HepG2 (cell line): ENCODE measurements at regions not wholly inside any gene's neighbourhood (a gene's known extent, or its start where the extent isn't known, plus 50 kb on each side); places are given as distances from the start of the nearest gene placed in this dataset.

Source experiments
- ATAC-seq: fragments of 200-7000 bp; cut with Tn5 transposase; 3 replicates; pipeline ENCODE4 v1.9.1; 2020; ENCODE audit warnings: mild to moderate bottlenecking, moderate library complexity
- BruUV-seq: library from RNA; stranded (reverse); fragments of 400-500 nt; replicated peaks from 2 replicates; lab custom pipeline; 2021; lab: Mats Ljungman, UMichigan
- CTCF ChIA-PET: fragments of 300-600 bp; formaldehyde crosslinking; extraction: SDS; loops from one replicate; lab custom pipeline; 2021; ENCODE audit warnings: low total read pairs, inconsistent platforms, low intra/inter-chr PET ratio; lab: Yijun Ruan, JAX
- POLR2A ChIA-PET: fragments of 350-600 bp; sonication (Branson Sonifier 250); formaldehyde crosslinking; loops from one replicate; lab custom pipeline; 2020; ENCODE audit warnings: antibody characterized with exemption, inconsistent platforms; lab: Yijun Ruan, JAX
- DNase-seq: peaks from one replicate; pipeline ENCODE4 v3.0.0-alpha.2; 2015; ENCODE audit warnings: low spot score
- FAIRE-seq: peaks from 3 replicates; lab custom pipeline; 2011; peaks lifted over from hg19 to GRCh38; lab: Jason Lieb, UNC
- H2AFZ ChIP-seq: one replicate; pipeline ENCODE4 v1.6.1; 2011; ENCODE audit warnings: low read length, inconsistent platforms
- H3K27ac ChIP-seq: fragments of 300-600 bp; 3 replicates; pipeline ENCODE4 v1.8.0; 2011; ENCODE audit warnings: mixed run types, mild to moderate bottlenecking, mixed read lengths, low read length, inconsistent platforms; ENCODE audit not compliant: insufficient read depth; ENCODE audit errors: extremely low read length
- H3K27me3 ChIP-seq, 2 experiments: fragments of 200-600 bp in 1 of 2; 2 replicates in 1 of 2; 3 replicates in 1 of 2; pipeline versions ENCODE4 v1.6.0 to v1.8.0; 2011; ENCODE audit warnings: low read length in 2 of 2, mild to moderate bottlenecking in 2 of 2, moderate library complexity in 2 of 2, inconsistent platforms in 1 of 2; ENCODE audit not compliant: insufficient read depth in 2 of 2, control insufficient read depth in 1 of 2
- H3K36me3 ChIP-seq, 2 experiments: fragments of 200-600 bp in 1 of 2; replicated peaks in 1 of 2; 2 replicates in 1 of 2; 3 replicates in 1 of 2; pipeline versions ENCODE4 v1.5.1 to v1.8.0; 2011; ENCODE audit warnings: low read length in 2 of 2, inconsistent platforms in 1 of 2; ENCODE audit not compliant: insufficient read depth in 2 of 2, control insufficient read depth in 1 of 2
- H3K4me1 ChIP-seq: 2 replicates; pipeline ENCODE4 v1.5.1; 2012; ENCODE audit warnings: low read length, inconsistent platforms; ENCODE audit not compliant: insufficient read depth
- H3K4me2 ChIP-seq: 2 replicates; pipeline ENCODE4 v1.6.0; 2011; ENCODE audit warnings: low read depth, low read length, inconsistent platforms
- H3K4me3 ChIP-seq, 3 experiments: fragments of 200-600 bp in 1 of 3; sonication (generic), shearing (Covaris generic) in 1 of 3; replicated peaks in 1 of 3; 2 replicates each; pipeline ENCODE4 v1.5.1; 2011 to 2016; ENCODE audit warnings: low read length in 3 of 3, inconsistent platforms in 2 of 3, low read depth in 2 of 3, mild to moderate bottlenecking in 2 of 3, control low read depth in 1 of 3, mixed read lengths in 1 of 3; ENCODE audit not compliant: insufficient read depth in 1 of 3
- H3K79me2 ChIP-seq: one replicate; pipeline ENCODE4 v1.6.1; 2011; ENCODE audit warnings: low read length, inconsistent platforms; ENCODE audit not compliant: insufficient read depth
- H3K9ac ChIP-seq: 2 replicates; pipeline ENCODE4 v1.6.0; 2011; ENCODE audit warnings: mild to moderate bottlenecking, low read depth, low read length, inconsistent platforms; ENCODE audit not compliant: insufficient read depth
- H3K9me3 ChIP-seq: 2 replicates; pipeline ENCODE4 v1.5.1; 2012; ENCODE audit warnings: mild to moderate bottlenecking, low read length
- H4K20me1 ChIP-seq: 2 replicates; pipeline ENCODE4 v1.6.0; 2011; ENCODE audit warnings: inconsistent platforms, mild to moderate bottlenecking, low read length, moderate library complexity; ENCODE audit not compliant: insufficient read depth
- BORCS8-MEF2B ChIP-seq: sonication (generic); formaldehyde crosslinking; IDR thresholded peaks from 2 replicates; pipeline ENCODE4 v1.8.0; 2022; ENCODE audit warnings: mild to moderate bottlenecking, missing genetic modification reagents
- KLF15 ChIP-seq: sonication (generic); formaldehyde crosslinking; IDR thresholded peaks from 2 replicates; pipeline ENCODE4 v1.8.1; 2023; ENCODE audit warnings: borderline replicate concordance, mild to moderate bottlenecking, inconsistent platforms, missing genetic modification reagents, mixed read lengths
- PRDM10 ChIP-seq: sonication (generic); formaldehyde crosslinking; IDR thresholded peaks from 2 replicates; pipeline ENCODE4 v1.4.0; 2020; ENCODE audit warnings: low read depth, missing genetic modification reagents
- RAD51 ChIP-seq: fragments of 450-650 bp; IDR thresholded peaks from 2 replicates; pipeline ENCODE4 v1.6.1; 2016; ENCODE audit warnings: borderline replicate concordance
- ZHX2 ChIP-seq, 2 experiments: sonication (generic) in 1 of 2; formaldehyde crosslinking in 1 of 2; IDR thresholded peaks; 2 replicates each; pipeline versions ENCODE4 v1.6.1 to v1.9.0; 2014 to 2022; ENCODE audit warnings: antibody characterized with exemption in 1 of 2, borderline replicate concordance in 1 of 2, inconsistent platforms in 1 of 2, low read depth in 1 of 2, missing genetic modification reagents in 1 of 2
- whole genome bisulfite sequencing: methylation state at CpG from one replicate; pipeline ENCODE4 v1.1.6; 2017; ENCODE audit warnings: low lambda C conversion rate; 5-methylcytosine and 5-hydroxymethylcytosine counted together
- in situ Hi-C: cut with HindIII; loops from 2 replicates; pipeline ENCODE4 v1.10.0; 2017; ENCODE audit warnings: low pct_unique_long_range_greater_than_20kb; ENCODE audit not compliant: extremely low pct_ligation_motif_present
- intact Hi-C: fragments of 100-400 bp; cut with micrococcal nuclease; formaldehyde crosslinking; loops from one replicate; pipeline ENCODE4 v1.10.0; 2022; ENCODE audit not compliant: unreplicated experiment

GRCh38 chr7:125391921-125392320 is 462.3 kb upstream of the POT1 start (continued):
- TF ChIP-seq ZHX2 (IDR thresholded peaks at IDR 0.05; ENCODE audit: low read depth) (no peak), ZHX2 (CRISPR knock-in tag; IDR thresholded peaks at IDR 0.05; ENCODE audit: borderline replicate concordance) (no peak), BORCS8-MEF2B (no peak)

- no peaks in the 10 kb centered on the region for H3K79me2 ChIP-seq
- no peak overlapping the region for H3K4me2 ChIP-seq
- no peak overlapping the region for H3K4me3 ChIP-seq
- 0% methylated on average over 3 of the region's 3 CpGs for WGBS
- intact Hi-C loops (no loop called here), in situ Hi-C loops (no loop called here)
- H3K36me3 ChIP-seq, result no peaks in the 10 kb centered on the region
- H3K9ac ChIP-seq, result no peak overlapping the region
- H3K27me3 ChIP-seq, result no peaks in the 10 kb centered on the region
- H4K20me1 ChIP-seq, result no peaks in the 10 kb centered on the region
- BruUV-seq, result no TSS peak
- FAIRE-seq, result no peak
- H3K9me3 ChIP-seq, result 0 out of 2 replicates have a peak, but pooled peaks cover 3% of the 10 kb centered on the region
- TF ChIP-seq RAD51, result no peak
- TF ChIP-seq PRDM10 (CRISPR knock-in tag), result no peak
- TF ChIP-seq KLF15 (CRISPR knock-in tag), result no peak
- no peak overlapping the region for H2AFZ ChIP-seq
- no peak overlapping the region for H3K27ac ChIP-seq
- ATAC-seq, result no peak
- POLR2A ChIA-PET, result no interaction called here
- no peaks in the 10 kb centered on the region for H3K4me1 ChIP-seq
- CTCF ChIA-PET, result no interaction called here
- no peak for DNase-seq
Observed at GRCh38 chr7:125390981-125391380, 461.4 kb upstream of the POT1 start.
